GM20431 (cell line): ENCODE measurements at regions not wholly inside any gene's neighbourhood (a gene's known extent, or its start where the extent isn't known, plus 50 kb on each side); places are given as distances from the start of the nearest gene placed in this dataset.

Experiments
- in situ Hi-C: fragments of 300-500 bp; cut with MseI, MboI; formaldehyde crosslinking; loops from one replicate; pipeline ENCODE4 v1.15.0; 2020; ENCODE audit warnings: low sequenced_read_pairs; ENCODE audit not compliant: unreplicated experiment

- in situ Hi-C loops: no loop called here
Measured at GRCh38 chr5:4518903-4519672, 621.0 kb upstream of the ADAMTS16 start.

- in situ Hi-C loops: no loop called here
Measured at GRCh38 chr5:4520559-4520958, 619.6 kb upstream of the ADAMTS16 start.

- in situ Hi-C loops: no loop called here
Measured at GRCh38 chr5:4523038-4523437, 617.1 kb upstream of the ADAMTS16 start.

DNA sequence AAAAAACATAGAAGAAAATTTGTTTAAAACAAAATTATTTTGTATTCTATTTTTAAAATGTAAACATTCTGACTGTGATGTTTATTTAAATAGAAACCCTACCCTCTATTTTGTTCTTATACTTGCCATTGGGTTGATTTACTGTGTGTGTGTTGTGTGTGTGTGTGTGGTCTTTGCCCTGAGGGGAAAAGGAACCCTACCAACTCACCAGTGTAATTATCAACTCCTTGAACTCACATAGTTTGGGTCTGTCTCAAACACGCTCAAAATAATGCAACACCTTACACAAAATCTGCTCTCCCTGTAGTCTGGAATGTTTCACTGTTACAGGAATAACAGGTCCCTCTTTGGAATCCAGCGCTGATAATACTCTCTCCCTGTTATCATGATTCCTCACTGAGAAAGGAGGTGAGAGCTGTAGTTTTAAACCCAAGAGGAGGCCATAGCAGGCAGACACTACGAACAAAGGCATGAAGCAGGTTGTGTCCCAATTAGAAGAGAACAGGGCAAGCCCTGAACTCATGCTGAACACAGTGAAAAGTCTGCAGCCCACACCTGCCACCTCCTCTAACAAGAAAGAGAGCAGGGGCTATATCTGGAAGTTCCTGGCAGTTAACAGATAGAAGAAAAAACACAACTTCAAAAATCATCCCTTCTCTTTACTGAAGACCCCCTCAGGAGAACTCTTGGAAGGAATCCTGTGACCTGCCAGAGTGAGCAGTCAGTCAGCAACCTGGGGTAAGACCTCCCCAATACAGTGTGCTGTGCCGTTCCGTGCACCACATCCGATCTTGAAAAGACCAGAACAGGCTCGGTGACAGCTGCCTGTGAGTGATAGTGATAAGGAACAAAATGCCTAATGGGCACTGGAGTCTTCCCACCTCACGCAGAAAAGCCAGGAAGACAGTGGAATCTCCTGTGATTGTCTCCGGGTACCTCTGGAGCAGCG is 608.1 kb upstream of the ADAMTS16 start:
- in situ Hi-C loops: no loop called here

DNA sequence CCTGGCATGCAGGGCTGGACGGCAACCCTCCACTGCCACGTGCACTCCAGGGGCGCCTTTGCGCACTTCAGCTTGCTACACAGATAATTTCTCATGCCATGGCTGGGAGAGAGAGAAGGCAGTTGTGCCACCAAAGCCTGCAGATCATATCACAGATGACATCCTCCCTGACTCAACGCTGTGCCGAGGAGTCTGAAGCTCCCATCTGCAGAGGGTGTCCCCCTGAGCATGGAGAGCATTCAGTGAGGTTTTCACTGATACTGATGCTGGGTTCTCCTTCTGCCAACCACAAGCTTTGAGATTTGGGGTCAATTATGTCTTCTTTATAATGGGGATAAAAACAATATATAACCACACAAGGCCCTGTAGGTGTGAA is 607.4 kb upstream of the ADAMTS16 start:
- in situ Hi-C loops: no loop called here

- in situ Hi-C loops: no loop called here
Measured at GRCh38 chr5:4533457-4534105, 606.5 kb upstream of the ADAMTS16 start.

DNA sequence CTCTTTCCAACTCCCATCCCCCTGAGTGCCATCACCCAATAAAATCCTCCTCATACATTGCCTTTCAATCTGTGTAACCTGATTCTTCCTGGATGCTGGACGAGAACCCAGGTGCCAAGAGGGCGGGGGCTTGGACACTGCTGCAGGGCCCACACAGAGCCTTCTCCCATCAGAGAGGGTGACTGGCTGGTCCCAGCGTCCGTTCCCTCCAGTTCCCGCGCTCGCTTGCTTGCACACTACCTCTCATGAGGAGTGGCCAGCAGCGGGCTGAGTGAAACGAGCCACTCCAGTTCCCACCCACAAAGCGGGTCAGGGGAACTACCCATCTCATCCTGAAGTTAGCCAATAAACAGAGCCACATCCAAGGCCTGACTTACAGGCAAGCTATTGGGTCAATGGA is 602.6 kb upstream of the ADAMTS16 start:
- in situ Hi-C loops: no loop called here

DNA sequence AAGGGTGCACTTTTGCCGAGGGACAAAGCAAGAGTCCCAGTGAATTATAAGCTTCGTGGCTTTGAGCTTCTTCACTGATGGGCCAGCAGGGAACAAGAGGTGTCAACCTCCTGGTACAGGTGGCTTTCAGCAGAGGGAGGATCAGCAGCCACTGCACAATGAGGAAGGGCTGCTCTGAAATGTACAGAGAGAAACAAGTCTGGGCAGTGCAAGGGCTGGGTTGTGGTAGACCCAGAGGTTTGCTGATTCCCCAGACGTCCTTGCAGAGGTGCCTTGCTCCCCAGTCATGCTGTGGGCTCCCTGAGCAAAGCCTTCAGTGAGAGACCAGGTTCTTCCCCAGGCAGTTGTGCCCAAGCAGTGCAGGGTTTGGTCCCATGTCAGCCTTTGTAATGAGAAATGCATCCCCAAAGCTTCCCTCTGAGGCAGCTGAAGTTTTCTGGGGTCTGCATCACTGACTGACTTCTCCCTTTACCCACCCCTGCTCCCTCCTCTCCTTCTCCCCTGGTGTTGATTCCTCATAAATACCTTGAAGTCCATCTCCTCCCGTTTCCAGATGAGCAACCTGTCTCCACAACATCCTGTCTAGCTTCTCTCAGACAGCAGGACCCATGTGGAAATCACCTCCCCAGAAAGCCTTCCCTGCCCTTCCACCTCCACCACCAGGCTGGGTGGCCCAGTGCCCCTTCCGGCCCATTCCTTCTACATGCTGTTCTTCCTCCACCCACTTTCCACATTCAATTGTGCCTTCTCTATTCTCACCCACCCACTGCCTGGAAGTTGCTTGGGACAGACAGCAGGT is 599.6 kb upstream of the ADAMTS16 start:
- in situ Hi-C loops: no loop called here

GRCh38 chr5:4541334-4541733 is 598.8 kb upstream of the ADAMTS16 start:
- in situ Hi-C loops: no loop called here

DNA sequence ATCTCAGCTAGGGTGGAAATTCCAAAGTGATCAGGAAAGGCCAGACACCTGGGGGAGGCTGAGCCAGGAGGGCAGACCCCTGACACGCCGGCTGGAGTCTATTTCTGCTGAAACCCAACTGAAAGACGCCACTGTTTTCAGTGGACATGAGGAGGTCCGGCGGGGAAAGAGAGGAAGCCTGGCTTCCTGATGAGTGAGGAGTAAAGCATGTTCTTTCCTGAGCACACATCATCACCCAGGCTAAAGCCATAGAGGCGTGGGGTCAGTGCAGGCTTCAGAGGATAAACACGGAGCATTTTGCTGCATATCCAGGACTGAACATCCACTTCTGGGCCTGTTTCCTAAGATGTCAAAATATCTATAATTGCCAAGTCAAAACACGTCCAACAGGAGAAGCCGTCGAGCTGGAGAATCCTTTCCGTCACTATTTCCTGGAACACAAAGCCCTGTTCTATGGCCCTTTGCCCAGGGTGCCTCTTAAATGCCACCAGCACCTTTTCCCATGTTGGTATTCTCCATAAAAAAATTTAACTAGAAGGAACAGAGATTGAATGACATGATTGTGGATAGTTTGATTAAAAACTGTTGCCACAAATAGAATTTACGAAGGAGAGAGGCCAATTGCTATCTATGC is 597.9 kb upstream of the ADAMTS16 start:
- in situ Hi-C loops: no loop called here

GRCh38 chr5:4544049-4544670 is 596.0 kb upstream of the ADAMTS16 start:
- in situ Hi-C loops: no loop called here

DNA sequence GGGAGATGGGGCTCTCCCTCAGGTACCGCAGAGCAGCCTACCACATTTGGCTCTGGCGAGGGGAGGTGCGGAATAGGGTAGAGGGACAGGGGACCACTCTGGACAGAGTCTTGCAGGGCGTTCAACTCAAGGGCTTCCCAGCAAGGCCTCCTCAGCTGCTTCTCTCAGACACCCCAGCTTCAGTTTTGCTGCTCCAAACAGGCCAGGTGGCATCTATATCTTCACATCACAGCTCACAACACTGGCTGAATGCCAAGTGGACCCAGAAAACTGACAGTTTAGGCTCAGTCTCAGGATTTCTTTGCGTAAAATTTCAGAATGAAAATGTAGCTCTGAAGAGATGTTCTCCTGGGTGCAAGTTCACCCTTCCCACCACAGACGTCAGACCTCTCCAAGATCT is 592.6 kb upstream of the ADAMTS16 start:
- in situ Hi-C loops: no loop called here

DNA sequence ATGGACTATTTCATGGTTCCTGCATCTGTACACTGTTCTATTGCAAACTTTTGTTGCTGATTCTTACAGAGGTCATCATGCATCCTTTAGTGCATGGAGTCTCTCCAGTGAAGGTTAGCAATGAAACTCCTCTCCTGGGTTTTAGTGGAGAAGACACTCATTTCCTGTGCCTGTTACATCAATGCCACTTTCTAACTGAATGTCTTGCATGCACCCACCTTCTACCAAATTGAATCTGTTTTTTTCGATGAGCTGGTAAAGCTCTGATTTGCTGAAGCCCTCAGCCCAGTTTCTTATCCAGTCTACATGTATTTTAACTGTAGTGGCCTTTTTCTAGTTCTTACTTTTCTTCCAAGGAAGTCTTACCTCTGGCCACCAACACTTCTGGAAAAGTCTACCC is 591.8 kb upstream of the ADAMTS16 start:
- in situ Hi-C loops: no loop called here

- in situ Hi-C loops: no loop called here
Measured at GRCh38 chr5:4549351-4549750, 590.8 kb upstream of the ADAMTS16 start.

DNA sequence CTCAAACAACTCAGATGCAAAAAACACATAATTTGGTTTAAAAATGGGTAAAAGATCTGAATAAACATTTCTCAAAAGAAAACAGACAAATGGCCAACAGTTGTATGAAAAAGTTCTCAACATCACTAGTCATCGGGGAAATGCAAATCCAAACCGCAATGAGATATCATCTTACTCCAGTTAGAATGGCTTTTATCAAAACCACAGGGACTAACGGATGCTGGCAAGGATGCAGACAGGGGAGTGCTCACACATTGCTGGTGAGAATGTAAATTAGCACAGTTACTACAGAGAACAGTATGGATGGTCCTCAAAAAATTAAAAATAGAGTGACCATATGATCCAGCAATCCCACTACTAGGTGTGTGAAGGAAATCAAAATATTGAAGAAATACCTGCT is 589.1 kb upstream of the ADAMTS16 start:
- in situ Hi-C loops: no loop called here

- in situ Hi-C loops: no loop called here
Measured at GRCh38 chr5:4553130-4553529, 587.0 kb upstream of the ADAMTS16 start.

GRCh38 chr5:4553978-4554377 is 586.2 kb upstream of the ADAMTS16 start:
- in situ Hi-C loops: no loop called here

- in situ Hi-C loops: no loop called here
Measured at GRCh38 chr5:4555725-4556285, 584.3 kb upstream of the ADAMTS16 start.

DNA sequence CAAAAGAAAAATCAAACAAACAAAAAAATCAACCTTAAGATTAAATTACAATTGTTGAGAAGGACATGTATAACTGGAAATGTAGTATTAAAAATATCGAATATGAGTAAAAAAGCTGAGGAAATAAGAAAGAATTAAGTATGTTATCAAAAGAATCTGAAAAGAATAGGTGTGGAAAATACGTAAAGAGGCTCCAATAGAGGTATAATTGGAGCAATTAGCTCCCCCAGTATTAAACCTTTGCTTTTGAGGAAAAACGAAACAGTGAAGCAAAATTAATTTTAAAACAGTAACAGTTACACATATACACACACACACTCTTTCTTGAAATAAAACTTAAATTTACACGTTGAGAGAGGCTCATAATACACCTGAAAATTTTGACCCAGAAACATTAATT is 578.7 kb upstream of the ADAMTS16 start:
- in situ Hi-C loops: no loop called here
